SK-N-SH treated with all-trans-retinoic acid at 6 μM for 48 hours (cell line): ENCODE measurements at regions not wholly inside any gene's neighbourhood (a gene's known extent, or its start where the extent isn't known, plus 50 kb on each side); places are given as distances from the start of the nearest gene placed in this dataset.

Experiments used
- ATAC-seq: fragments of 200-7000 bp; cut with Tn5 transposase; 3 replicates; pipeline ENCODE4 v1.9.1; 2020; ENCODE audit warnings: mild to moderate bottlenecking, moderate library complexity
- ARNTL ChIP-seq: fragments of 450-650 bp; formaldehyde crosslinking; IDR thresholded peaks from 2 replicates; pipeline ENCODE4 v1.5.0; 2020; ENCODE audit warnings: low read depth, mild to moderate bottlenecking, moderate library complexity, borderline replicate concordance
- BACH2 ChIP-seq: fragments of 250-450 bp; sonication (Bioruptor Pico); IDR thresholded peaks from 2 replicates; pipeline ENCODE4 v1.9.0; 2021; ENCODE audit warnings: mild to moderate bottlenecking, borderline replicate concordance
- CREB5 ChIP-seq: fragments of 250-450 bp; sonication (Bioruptor Pico); IDR thresholded peaks from 2 replicates; pipeline ENCODE4 v1.5.1; 2020; ENCODE audit warnings: low read depth, mild to moderate bottlenecking, moderate library complexity
- CSDC2 ChIP-seq: fragments of 250-450 bp; sonication (Bioruptor Pico); IDR thresholded peaks from 2 replicates; pipeline ENCODE4 v1.5.0; 2020; ENCODE audit warnings: mild to moderate bottlenecking, moderate library complexity
- CSRNP3 ChIP-seq: fragments of 250-450 bp; sonication (Bioruptor Pico); IDR thresholded peaks from 2 replicates; pipeline ENCODE4 v1.5.1; 2021; ENCODE audit warnings: mild to moderate bottlenecking, moderate library complexity
- ESRRG ChIP-seq: fragments of 250-450 bp; sonication (Bioruptor Pico); IDR thresholded peaks from 2 replicates; pipeline ENCODE4 v1.6.1; 2021; ENCODE audit warnings: mild to moderate bottlenecking
- GLIS3 ChIP-seq: fragments of 250-450 bp; sonication (Bioruptor Pico); IDR thresholded peaks from 2 replicates; pipeline ENCODE4 v1.5.0; 2020; ENCODE audit warnings: mild to moderate bottlenecking, moderate library complexity
- ISL1 ChIP-seq: fragments of 250-450 bp; sonication (Bioruptor Pico); IDR thresholded peaks from 2 replicates; pipeline ENCODE4 v2.1.2; 2022; ENCODE audit warnings: mild to moderate bottlenecking, moderate library complexity
- OSR1 ChIP-seq: fragments of 250-450 bp; sonication (Bioruptor Pico); IDR thresholded peaks from 2 replicates; pipeline ENCODE4 v1.8.0; 2022; ENCODE audit warnings: moderate library complexity, mild to moderate bottlenecking, inconsistent platforms
- PATZ1 ChIP-seq: fragments of 250-450 bp; sonication (Bioruptor Pico); IDR thresholded peaks from 2 replicates; pipeline ENCODE4 v1.8.0; 2020; ENCODE audit warnings: mild to moderate bottlenecking, moderate library complexity, borderline replicate concordance
- POU6F1 ChIP-seq: fragments of 250-450 bp; sonication (Bioruptor Pico); IDR thresholded peaks from 2 replicates; pipeline ENCODE4 v1.8.0; 2021; ENCODE audit warnings: low read depth, mild to moderate bottlenecking, moderate library complexity, borderline replicate concordance
- PPARA ChIP-seq: fragments of 250-450 bp; sonication (Bioruptor Pico); IDR thresholded peaks from 2 replicates; pipeline ENCODE4 v1.5.0; 2020; ENCODE audit warnings: mild to moderate bottlenecking, borderline replicate concordance
- RARB ChIP-seq: fragments of 250-450 bp; sonication (Bioruptor Pico); IDR thresholded peaks from 2 replicates; pipeline ENCODE4 v1.8.0; 2021; ENCODE audit warnings: mild to moderate bottlenecking, moderate library complexity
- SNAI2 ChIP-seq: fragments of 250-450 bp; sonication (Bioruptor Pico); IDR thresholded peaks from 2 replicates; pipeline ENCODE4 v1.5.0; 2020; ENCODE audit warnings: mild to moderate bottlenecking, moderate library complexity
- TCF4 ChIP-seq: fragments of 250-450 bp; sonication (Bioruptor Pico); IDR thresholded peaks from 2 replicates; pipeline ENCODE4 v1.8.0; 2021; ENCODE audit warnings: mild to moderate bottlenecking, moderate library complexity, borderline replicate concordance
- TOX ChIP-seq: fragments of 250-450 bp; sonication (Bioruptor Pico); IDR thresholded peaks from 2 replicates; pipeline ENCODE4 v1.8.0; 2021; ENCODE audit warnings: mild to moderate bottlenecking, moderate library complexity, borderline replicate concordance
- TSHZ2 ChIP-seq: fragments of 250-450 bp; sonication (Bioruptor Pico); IDR thresholded peaks from 2 replicates; pipeline ENCODE4 v1.5.0; 2020; ENCODE audit warnings: mild to moderate bottlenecking, moderate library complexity
- ZC3H10 ChIP-seq: fragments of 250-450 bp; sonication (Bioruptor Pico); IDR thresholded peaks from 2 replicates; pipeline ENCODE4 v1.5.1; 2021; ENCODE audit warnings: mild to moderate bottlenecking, moderate library complexity
- ZFP3 ChIP-seq: fragments of 250-450 bp; sonication (Bioruptor Pico); IDR thresholded peaks from 2 replicates; pipeline ENCODE4 v1.5.0; 2020; ENCODE audit warnings: mild to moderate bottlenecking, moderate library complexity
- ZFP30 ChIP-seq: fragments of 450-650 bp; formaldehyde crosslinking; IDR thresholded peaks from 2 replicates; pipeline ENCODE4 v1.5.0; 2022; ENCODE audit warnings: mild to moderate bottlenecking, moderate library complexity
- ZNF565 ChIP-seq: fragments of 450-650 bp; formaldehyde crosslinking; conservative IDR thresholded peaks from 2 replicates; pipeline ENCODE4 v1.5.0; 2020; ENCODE audit warnings: low read depth, mild to moderate bottlenecking, moderate library complexity
- ZNF70 ChIP-seq: fragments of 450-650 bp; formaldehyde crosslinking; IDR thresholded peaks from 2 replicates; pipeline ENCODE4 v1.5.0; 2020; ENCODE audit warnings: mild to moderate bottlenecking, moderate library complexity
- ZNF8 ChIP-seq: fragments of 450-650 bp; formaldehyde crosslinking; IDR thresholded peaks from 2 replicates; pipeline ENCODE4 v1.5.0; 2020; ENCODE audit warnings: mild to moderate bottlenecking, moderate library complexity

GRCh38 chr21:25330266-25330665 lies 277.0 kb downstream of the MRPL39 start:
- TF ChIP-seq ZNF70 (CRISPR knock-in tag), result no peak
- no peak for TF ChIP-seq BACH2 (CRISPR knock-in tag)
- TF ChIP-seq OSR1 (CRISPR knock-in tag), result no peak
- TF ChIP-seq ISL1, result no peak
- no peak for TF ChIP-seq TCF4 (CRISPR knock-in tag)
- TF ChIP-seq PPARA (CRISPR knock-in tag), result no peak
- no peak for TF ChIP-seq POU6F1 (CRISPR knock-in tag)
- no peak for TF ChIP-seq CREB5 (CRISPR knock-in tag)
- no peak for TF ChIP-seq SNAI2 (CRISPR knock-in tag)
- TF ChIP-seq ZC3H10, result no peak
- no peak for TF ChIP-seq ZFP30 (CRISPR knock-in tag)
- TF ChIP-seq, all 23 proteins: peak for 0
- no peak for ATAC-seq

- peak; percentile 82 for ATAC-seq
Measured at GRCh38 chr21:25329227-25329825, 278.0 kb downstream of the MRPL39 start.

More at GRCh38 chr21:25329227-25329825, 278.0 kb downstream of the MRPL39 start:
- no peak for TF ChIP-seq SNAI2 (CRISPR knock-in tag)
- TF ChIP-seq ZNF8 (CRISPR knock-in tag), result no peak
- no peak for TF ChIP-seq RARB (CRISPR knock-in tag)
- no peak for TF ChIP-seq ZFP30 (CRISPR knock-in tag)
- no peak for TF ChIP-seq ZFP3 (CRISPR knock-in tag)
- no peak for TF ChIP-seq ESRRG (CRISPR knock-in tag)
- no peak for TF ChIP-seq POU6F1 (CRISPR knock-in tag)
- TF ChIP-seq PPARA (CRISPR knock-in tag), result no peak
- no peak for TF ChIP-seq CSRNP3 (CRISPR knock-in tag)
- no peak for TF ChIP-seq ZNF70 (CRISPR knock-in tag)
- no peak for TF ChIP-seq OSR1 (CRISPR knock-in tag)
- peak; percentile 80; the same call in 1 of the 2 replicates for TF ChIP-seq CREB5 (CRISPR knock-in tag)
- TF ChIP-seq GLIS3 (CRISPR knock-in tag), result no peak
- no peak for TF ChIP-seq ZC3H10
- TF ChIP-seq ARNTL, result no peak
- TF ChIP-seq TOX (CRISPR knock-in tag), result peak; percentile 60; the same call in 1 of the 2 replicates
- no peak for TF ChIP-seq TSHZ2 (CRISPR knock-in tag)
- no peak for TF ChIP-seq TCF4 (CRISPR knock-in tag)
- TF ChIP-seq ISL1, result peak; percentile 95
- no peak for TF ChIP-seq BACH2 (CRISPR knock-in tag)
- no peak for TF ChIP-seq CSDC2 (CRISPR knock-in tag)
- peak; percentile 64; the same call in 1 of the 2 replicates for TF ChIP-seq PATZ1 (CRISPR knock-in tag)
- no peak for TF ChIP-seq ZNF565 (CRISPR knock-in tag)
- TF ChIP-seq, all 23 proteins: peak for 4
